HG02642 (cell line): ENCODE measurements at regions not wholly inside any gene's neighbourhood (a gene's known extent, or its start where the extent isn't known, plus 50 kb on each side); places are given as distances from the start of the nearest gene placed in this dataset.
"Not testable (repeated sequence)": the region's sequence is repeated elsewhere in the genome, so short reads cannot be mapped to it uniquely, and the experiment has no call there.

Experiments
- ATAC-seq: cut with Tn5 transposase; IDR thresholded peaks from one replicate; pipeline ENCODE4 v1.9.1; 2021; ENCODE audit warnings: mild to moderate bottlenecking; ENCODE audit not compliant: unreplicated experiment, poor library complexity

DNA sequence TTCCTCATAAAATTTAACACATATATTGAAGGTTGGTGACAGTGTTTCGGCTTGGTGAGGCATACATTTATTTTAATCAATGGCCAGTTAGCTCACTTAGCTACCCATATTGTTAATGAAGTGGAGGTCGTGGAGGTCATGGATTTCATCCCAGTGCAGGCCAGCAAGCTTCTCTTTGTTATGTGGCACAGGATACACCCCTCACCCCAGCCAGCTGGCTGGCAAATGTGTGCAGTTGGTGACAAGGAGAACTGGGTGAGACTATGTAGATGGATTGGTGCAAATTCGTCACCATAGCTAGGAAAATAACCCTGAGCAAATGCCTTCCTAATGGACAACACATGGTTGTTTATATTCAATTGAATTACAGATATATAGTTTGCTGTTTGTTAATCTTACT is 50.5 kb upstream of the FOXP2 start:
- ATAC-seq = no peak

DNA sequence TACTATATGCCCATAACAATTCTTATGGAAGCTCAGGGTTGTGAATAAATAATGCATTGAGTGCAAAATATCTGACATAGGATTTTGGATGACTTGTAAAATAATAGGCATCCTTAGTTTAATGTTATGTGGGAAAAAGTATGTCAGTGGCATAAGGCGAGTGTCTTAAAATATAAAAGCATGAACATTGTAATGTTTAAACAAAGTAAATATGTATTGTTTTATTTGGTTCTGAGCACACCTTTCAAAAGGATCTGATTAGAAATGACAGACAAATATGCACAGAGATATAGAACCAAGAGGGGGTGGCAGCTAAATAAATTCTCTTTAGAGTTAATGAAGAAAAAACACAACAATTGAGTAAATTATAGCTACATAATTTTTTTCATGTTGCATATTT is 51.3 kb upstream of the FOXP2 start:
- ATAC-seq = no peak

DNA sequence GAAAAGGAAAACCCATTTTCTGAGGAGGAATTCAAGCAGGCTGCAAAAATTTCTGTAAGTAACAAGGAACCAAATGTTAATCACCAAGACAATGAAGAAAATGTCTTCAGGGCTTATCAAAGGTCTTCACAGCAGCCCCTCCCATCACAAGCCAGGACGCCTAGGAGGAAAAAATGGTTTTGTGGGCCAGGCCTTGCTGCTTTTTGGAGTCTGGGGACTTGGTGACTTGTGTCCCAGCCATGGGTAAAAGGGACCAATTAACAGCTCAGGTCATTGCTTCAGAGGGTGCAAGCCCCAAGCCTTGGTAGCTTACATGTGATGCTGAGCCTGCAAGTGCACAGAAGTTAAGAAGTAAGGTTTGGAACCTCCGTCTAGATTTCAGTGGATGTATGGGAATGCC is 55.7 kb upstream of the FOXP2 start:
- ATAC-seq = no peak

DNA sequence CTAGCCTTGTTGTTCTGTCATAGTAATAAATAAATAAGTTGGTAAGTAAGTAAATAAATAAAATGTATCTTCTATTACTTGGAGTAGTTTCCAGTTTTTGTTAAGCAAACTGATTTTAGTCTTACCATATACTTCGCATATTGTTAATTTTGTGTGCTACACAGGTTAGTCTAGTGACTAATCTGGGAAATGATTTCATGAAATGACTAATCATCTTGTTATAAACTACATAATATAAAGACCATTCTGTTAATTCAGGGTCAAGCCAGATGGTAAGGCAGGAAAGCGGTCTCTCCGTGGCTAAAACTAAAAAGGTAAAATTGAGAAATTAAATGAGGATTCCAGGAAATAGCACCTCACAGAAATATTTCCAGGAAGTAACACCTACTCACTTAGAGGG is 58.5 kb upstream of the FOXP2 start:
- ATAC-seq = no peak

DNA sequence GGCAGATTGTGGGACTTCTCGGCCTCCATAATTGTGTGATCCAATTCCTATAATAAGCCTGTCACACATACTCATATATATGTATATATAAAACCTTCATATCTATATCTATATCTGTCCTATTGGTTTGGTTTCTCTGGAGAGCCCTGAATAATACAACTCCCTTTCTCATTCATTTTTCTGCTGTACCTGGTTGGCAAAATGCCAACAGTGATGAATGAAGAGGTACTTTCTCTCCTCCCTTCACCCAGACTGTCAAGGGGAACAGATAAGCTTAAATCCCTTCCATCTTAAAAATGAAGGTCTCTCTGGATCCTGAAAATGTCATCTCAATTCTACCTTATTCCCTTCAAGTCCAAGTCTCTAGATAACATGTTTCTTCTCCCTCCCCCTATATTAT is 60.3 kb upstream of the FOXP2 start:
- ATAC-seq = no peak

DNA sequence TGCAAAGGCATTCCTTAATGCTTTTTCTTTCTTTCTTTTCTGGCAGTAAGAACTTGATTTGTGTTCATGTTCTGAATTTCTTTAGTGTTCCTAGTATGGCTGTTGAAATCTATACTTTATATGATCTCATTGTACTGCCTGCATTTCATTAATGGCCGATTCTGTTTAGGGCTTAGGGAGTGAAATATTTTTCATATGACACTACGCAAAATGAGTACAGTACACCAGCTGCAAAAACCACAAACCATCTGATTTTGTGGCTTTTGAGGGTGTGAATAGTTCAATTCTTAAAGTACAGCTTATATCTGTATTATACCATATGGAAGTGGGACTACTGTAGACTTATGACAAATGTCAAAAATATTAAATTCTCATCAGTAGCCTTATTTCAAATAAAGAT is 69.1 kb upstream of the FOXP2 start:
- no peak for ATAC-seq

DNA sequence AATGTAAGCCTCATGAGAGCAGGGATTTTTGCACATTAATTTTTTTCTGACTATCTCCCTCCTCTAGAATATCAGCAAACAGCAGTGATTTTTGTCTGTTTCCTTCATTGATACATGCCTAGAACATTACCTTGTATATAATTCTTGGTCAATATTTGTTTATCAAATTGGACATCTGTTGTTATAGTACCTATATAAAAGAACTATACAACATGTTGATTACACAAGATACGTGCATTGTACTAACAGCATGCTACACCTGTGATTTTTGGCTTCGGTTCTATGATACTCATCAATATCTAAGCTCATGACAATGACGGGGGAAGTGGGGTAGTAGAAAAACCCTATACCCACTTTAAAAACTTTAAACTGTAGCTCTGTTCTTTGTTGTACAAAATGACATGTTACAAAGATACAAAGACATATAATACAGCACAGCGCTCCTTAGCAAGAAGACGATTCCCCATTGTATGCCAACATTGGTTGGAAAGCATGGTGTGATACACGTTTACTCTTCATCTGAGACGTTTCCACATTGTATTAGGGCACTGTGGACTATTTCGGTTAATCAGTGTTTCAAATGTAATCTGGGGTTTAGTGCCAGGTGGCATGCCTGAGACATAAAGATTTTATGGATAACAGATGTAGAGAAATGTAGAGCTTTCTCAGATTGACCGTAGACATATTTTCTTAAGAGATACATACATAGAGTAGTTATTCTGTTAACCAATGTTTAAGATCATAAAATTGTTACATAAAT is 70.5 kb upstream of the FOXP2 start:
- ATAC-seq = no peak

DNA sequence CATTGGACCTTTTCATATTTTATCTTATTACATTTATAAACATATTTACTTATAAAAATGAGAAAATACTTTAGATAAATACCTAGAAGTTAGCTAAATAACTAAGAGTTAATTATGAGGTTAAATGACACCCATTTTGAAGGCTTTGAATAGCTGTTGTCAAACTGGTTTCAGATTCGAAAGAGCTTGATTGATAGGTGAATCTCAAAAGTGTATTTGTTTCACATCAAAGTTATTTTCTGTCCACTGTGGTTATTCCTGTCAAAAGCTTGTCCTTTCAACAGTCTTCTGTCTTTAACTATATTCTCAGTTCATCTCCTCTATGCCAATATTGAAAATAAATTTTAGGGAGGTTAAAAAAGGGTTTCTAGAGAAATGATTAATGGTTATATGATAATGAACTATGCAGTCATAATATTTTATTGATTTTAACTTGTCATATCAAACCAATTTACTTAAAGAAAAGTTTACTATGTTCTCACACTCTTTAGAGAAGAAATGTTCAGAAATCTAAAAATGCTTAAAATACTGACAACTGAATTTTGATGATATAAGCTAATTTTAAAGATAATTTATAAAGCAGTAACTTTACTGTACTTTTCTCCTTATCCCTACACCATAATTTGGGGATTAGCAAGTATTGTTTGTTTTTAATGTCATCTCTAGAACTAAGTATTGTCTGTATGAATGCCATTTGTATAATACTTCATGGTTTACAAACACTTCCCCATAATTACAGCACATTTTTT is 72.0 kb upstream of the FOXP2 start:
- ATAC-seq = no peak

DNA sequence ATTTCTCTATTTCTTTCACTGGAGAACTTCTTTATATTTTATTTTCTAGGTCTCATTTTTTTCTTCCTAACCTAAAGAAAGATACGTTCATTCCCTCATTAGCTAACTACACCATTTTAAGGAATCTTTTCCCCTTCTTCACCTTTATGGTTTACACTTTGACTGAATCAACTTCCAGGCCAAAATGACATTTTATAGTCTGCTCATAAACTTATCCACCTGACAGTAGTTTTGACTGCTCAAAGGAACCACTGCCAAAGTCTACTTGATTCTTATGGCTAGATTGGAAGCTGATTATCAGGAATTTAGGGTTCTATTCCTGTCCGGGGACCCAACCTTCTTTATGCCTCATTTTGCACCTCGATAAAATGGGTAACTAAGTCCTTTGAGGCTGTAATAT is 73.0 kb upstream of the FOXP2 start:
- no peak for ATAC-seq

DNA sequence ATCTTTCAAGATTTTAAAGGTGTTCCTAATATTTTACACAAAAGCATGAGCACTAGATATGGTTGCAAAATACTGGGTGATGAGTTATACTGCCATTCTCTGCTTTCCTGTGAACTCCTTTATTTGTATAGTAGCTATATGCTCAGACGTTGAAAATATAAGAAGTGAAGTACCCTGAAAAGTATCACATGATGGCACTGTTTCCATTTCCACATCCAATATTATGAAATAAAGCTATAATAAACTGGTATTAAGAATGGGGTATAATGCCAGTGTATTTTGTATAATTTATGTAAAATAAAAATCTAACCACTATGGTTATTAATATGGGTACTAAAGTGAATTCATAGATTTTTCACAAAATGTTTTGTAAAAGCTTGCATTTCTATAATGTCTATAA is 79.6 kb upstream of the FOXP2 start:
- no peak for ATAC-seq

DNA sequence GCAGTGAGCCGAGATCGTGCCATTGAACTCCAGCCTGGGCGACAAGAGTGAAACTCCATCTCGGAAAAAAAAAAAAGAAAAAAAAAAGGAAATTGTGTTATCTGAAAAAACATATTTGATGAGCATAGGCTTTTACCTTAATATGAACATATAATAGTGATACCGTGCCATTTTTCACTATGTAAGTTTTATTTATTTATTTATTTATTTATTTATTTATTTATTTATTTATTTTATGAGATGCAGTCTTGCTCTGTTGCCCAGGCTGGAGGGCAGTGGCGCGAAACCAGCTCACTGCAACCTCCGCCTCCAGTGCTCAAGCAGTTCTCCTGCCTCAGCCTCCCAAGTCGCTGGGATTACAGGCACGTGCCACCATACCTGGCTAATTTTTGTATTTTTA is 85.2 kb upstream of the FOXP2 start:
- ATAC-seq = not testable (repeated sequence)

DNA sequence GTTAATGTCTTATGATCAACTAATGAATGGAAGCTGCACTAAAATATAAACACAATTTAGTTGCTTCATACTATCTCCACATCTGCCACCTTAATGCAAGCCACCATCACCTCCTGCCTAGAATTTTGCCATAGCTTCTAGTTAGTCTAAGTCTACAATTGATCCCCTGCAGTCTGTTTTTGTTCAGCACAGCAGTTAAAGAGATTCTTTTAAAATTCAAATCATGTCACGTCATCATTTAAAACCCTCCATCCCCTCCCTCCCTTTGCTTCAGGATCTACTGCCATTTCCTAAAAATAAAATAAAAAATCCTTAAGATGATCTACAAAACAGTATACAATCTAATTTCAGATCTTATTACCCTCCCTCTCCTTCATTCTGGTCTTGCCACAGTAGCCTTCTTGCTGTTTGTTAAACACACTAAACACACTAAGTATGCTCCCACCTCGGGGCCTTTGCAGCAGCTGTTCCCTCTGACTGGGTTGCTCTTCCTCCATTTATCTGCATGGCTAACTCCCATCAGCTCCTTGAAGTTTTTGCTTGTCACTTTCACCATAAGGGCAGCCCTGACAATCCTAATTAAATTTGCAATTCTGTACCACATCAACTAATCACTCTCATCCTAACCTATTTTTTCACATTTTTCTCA is 97.0 kb upstream of the FOXP2 start:
- no peak for ATAC-seq

DNA sequence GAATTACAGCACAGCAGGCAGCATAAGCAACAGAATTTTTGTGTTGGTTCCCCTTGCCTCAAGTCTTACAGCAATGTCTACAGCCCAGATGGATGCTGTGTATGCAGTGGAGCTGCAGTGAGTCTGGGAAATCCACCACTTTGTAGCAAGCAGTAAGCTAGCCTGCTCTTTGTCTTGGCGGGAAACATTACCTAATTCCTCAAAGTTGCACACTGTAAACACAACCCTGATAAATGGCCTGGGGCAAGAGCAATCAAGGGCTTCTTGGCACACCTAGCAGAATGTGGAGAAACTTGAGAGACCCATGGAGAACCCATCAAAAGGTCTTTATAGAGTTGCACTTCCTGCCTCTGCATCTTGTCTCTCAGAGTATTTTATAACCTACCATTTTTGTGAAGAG is 102.0 kb upstream of the FOXP2 start:
- no peak for ATAC-seq

DNA sequence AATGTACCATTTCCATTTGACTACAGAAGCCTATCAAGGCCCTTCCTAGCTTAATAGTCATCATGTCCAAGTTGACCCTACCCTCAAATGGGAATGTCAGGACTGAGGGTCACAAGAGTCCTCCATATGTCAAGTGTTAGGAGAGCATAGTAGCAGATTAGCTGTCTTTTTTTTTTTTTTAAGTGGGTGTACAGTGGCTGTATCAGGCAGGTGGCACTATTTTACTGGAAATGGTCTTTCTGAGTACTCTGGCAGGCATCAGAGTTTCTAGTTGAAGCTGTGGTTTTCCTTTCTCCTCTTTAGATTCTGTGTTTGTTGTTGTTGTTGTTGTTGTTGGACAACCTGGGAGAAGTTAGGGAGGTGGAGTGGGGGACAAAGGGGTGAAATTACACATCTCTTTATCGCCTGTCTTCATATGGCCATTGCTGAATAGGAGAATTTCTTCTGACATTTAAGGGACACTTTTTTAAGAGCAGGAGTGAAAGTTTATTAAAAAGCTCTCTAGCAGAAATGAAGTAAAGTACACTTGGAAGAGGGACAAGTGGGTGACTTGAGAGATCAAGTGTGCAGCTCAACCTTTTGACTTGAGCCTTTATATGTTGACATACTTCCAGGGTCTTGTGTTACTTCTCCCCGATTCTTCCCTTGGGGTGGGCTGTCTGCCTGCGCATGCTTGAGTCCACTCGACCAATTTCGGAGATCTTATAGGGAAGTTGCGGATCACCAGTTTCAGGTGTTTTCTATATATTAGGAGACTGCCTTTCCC is 104.1 kb upstream of the FOXP2 start:
- ATAC-seq = no peak

DNA sequence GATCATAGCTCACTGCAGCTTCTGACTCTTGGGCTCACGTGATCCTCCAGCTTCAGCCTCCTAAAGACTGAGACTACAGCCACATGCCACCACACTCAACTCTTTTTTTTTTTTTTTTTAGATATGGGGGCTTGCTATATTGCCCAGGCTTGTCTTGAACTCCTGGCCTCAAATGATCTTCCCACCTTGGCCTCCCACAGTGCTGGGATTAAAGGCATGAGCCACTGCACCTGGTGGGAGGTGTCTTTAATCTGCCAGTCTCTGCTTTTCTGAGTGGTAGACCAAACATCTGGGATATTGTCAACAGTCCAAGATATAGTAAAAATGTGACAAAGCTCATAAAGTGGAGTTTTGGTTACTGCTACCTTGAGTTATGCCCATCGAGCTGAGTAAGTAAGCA is 104.9 kb upstream of the FOXP2 start:
- no peak for ATAC-seq

DNA sequence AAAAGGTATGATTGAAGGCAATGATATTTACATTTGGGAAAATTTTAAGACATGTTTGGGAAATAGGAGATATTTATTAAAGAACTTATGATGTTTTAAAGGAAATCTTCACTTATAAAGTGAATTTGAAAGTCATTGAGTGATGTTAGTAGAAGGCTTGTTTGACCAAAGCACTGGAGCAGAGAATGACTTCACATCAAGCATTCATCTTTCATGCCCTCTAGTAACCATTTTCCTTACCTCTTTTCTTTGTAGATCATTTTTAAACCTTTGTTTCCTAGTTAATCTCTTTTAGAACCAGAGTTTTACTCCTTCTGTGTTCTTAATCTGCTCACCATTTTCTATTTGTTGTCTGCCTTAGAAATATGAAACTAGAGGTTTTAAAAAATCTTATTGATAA is 111.3 kb upstream of the FOXP2 start:
- no peak for ATAC-seq

DNA sequence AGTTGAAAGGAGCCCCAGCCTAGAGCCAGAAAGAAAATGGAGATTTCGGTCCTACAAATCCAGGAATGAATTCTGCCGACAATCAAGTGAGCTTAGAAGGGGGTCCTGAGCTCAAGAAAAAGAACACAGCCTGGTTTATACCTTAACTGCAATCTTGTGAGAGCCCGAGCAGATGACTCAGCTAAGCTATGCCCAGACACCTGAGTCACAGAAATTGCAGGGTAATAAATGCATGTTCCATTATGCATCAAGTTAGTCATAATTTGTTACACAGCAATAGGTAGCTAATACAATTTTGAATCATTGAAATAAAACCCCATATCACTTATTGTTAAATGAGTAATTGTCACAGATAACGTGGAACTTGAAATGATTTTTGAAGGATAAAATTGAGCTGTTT is 111.8 kb upstream of the FOXP2 start:
- no peak for ATAC-seq

DNA sequence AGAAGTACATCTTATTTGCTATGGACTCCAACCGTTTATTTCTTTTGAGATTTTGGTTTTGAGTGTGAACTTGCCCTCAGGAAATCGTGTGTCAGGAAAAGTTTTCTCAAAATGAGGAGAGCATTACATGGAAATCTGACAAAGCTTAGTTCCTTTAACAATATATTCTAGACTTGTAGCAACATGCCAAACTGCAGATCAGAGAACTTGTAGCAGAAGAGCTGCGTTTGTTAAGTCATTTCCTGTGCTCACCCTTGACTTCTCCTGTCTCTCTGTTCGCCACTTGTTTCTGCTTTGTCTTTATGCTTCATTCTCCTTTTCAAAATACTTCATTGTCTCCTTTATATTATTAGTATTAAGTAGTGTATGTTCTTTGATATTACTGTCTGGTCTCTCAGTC is 116.6 kb upstream of the FOXP2 start:
- ATAC-seq = no peak

DNA sequence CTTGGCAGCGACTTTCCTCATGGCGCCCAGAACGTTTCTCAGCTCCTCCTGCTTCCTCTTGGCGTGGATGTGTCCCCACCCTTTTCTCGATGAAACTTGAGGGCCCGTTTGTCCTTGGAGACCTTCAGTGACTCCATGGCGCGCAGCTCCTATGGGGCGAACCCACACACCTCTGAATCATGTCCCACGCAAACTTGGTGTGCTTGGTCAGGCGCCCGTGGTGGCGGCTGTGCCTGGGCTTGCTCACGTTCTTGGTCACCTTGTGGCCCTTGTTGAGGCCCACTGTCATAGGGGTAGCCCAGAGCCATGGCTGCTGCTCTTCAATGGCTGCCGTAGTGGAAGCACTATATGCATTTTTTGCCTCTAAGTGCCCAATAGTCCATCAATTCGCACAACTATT is 117.5 kb upstream of the FOXP2 start:
- ATAC-seq = no peak

DNA sequence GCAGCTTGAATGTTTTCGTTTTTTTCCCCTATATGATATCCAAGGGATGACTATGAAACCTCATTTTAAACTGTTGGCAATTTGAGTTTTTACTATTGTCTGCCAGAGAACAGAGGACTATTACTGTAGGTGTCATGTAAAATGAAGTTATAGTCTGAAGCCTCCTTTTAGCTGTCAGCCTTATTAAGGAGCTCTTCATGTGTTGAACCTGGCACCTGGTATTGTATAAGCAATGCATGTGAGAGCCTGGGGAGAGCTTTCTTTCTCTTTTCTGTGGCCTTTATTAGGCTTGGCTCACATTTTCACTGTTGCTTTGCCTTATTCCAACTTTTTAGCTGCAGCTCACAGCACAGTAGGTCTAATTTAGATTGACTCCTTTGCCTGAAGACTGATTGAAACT is 119.1 kb upstream of the FOXP2 start:
- no peak for ATAC-seq

DNA sequence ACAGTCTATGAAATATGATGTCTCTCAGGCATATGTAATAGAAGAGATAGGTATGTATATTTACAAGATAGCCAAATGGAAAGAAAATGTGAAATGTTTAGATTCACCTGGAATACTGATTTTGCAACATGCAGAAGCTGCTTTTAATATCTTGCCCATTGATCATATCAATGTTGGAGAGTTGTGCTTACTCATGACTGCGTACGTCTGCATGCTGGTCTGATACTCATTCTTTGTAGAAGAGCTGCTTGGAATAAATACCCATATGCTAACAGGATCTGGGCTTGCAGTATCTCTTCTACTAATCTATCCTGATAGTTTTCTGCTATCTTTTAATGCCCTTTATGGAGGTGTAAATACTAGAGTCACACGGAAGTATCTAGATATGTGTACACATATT is 120.6 kb upstream of the FOXP2 start:
- ATAC-seq = no peak
